ENCODE measurements at regions not wholly inside any gene's neighbourhood (a gene's known extent, or its start where the extent isn't known, plus 50 kb on each side); places are given as distances from the start of the nearest gene placed in this dataset.
A peak's percentile ranks its signal among the peaks of the same experiment; 100 is the strongest.

GRCh38 chr4:163967263-163967662 lies 472.8 kb downstream of the TMA16 start:
- Mint-ChIP-seq H3K4me1 (peaks cover 10% of the 10 kb centered on the region), H3K27me3 (ENCODE audit: low read depth, poor library complexity) (no peaks in the 10 kb centered on the region), H3K9me3 (no peaks in the 10 kb centered on the region), H3K27ac (no peak overlapping the region), H3K4me3 (no peak overlapping the region), H3K36me3 (ENCODE audit: low read depth) (no peaks in the 10 kb centered on the region)
- TF ChIP-seq CTCF (IDR thresholded peaks at IDR 0.05) = no peak
- no peak for DNase-seq

GRCh38 chr4:163967710-163968109 lies 473.2 kb downstream of the TMA16 start:
- no peaks in the 10 kb centered on the region for H3K27me3 Mint-ChIP-seq (ENCODE audit: low read depth, poor library complexity)
- DNase-seq = no peak

GRCh38 chr4:163969291-163969690 lies 474.8 kb downstream of the TMA16 start:
- Mint-ChIP-seq H3K27ac (no peak overlapping the region), H3K36me3 (ENCODE audit: low read depth) (no peaks in the 10 kb centered on the region), H3K4me3 (no peak overlapping the region), H3K27me3 (ENCODE audit: low read depth, poor library complexity) (no peaks in the 10 kb centered on the region), H3K4me1 (peaks cover 10% of the 10 kb centered on the region), H3K9me3 (no peaks in the 10 kb centered on the region)
- TF ChIP-seq CTCF (IDR thresholded peaks at IDR 0.05) = no peak
- no peak for DNase-seq

More at GRCh38 chr4:163967710-163968109, 473.2 kb downstream of the TMA16 start:
- no peak overlapping the region for H3K4me3 Mint-ChIP-seq
- no peak overlapping the region for H3K27ac Mint-ChIP-seq
- peaks cover 10% of the 10 kb centered on the region for H3K4me1 Mint-ChIP-seq
- H3K36me3 Mint-ChIP-seq (ENCODE audit: low read depth) = no peaks in the 10 kb centered on the region
- H3K9me3 Mint-ChIP-seq = no peaks in the 10 kb centered on the region
- TF ChIP-seq CTCF (IDR thresholded peaks at IDR 0.05) = no peak

- DNase-seq = no peak
- no peaks in the 10 kb centered on the region for H3K9me3 Mint-ChIP-seq
- peaks cover 3% of the 10 kb centered on the region for H3K27me3 Mint-ChIP-seq (ENCODE audit: low read depth, poor library complexity)
- no peaks in the 10 kb centered on the region for H3K36me3 Mint-ChIP-seq (ENCODE audit: low read depth)
- H3K27ac Mint-ChIP-seq = no peak overlapping the region
- no peak for TF ChIP-seq CTCF (IDR thresholded peaks at IDR 0.05)
- no peak overlapping the region for H3K4me3 Mint-ChIP-seq
- no peaks in the 10 kb centered on the region for H3K4me1 Mint-ChIP-seq
These were observed 482.1 kb downstream of the TMA16 start for GRCh38 chr4:163976588-163976987.

GRCh38 chr4:163988391-163988790 lies 493.9 kb downstream of the TMA16 start:
- peaks cover 21% of the 10 kb centered on the region for H3K4me1 Mint-ChIP-seq
- H3K27me3 Mint-ChIP-seq (ENCODE audit: low read depth, poor library complexity) = peaks cover 2% of the 10 kb centered on the region
- TF ChIP-seq CTCF (IDR thresholded peaks at IDR 0.05) = no peak
- H3K9me3 Mint-ChIP-seq = no peaks in the 10 kb centered on the region
- no peak for DNase-seq
- no peak overlapping the region for H3K4me3 Mint-ChIP-seq
- peak overlapping the region; percentile 4 for H3K27ac Mint-ChIP-seq
- H3K36me3 Mint-ChIP-seq (ENCODE audit: low read depth) = no peaks in the 10 kb centered on the region

- H3K36me3 Mint-ChIP-seq (ENCODE audit: low read depth) = no peaks in the 10 kb centered on the region
- H3K9me3 Mint-ChIP-seq = no peaks in the 10 kb centered on the region
- H3K4me3 Mint-ChIP-seq = peak overlapping the region; percentile 11
- TF ChIP-seq CTCF (IDR thresholded peaks at IDR 0.05) = no peak
- H3K27ac Mint-ChIP-seq = peak overlapping the region; percentile 28
- DNase-seq = no peak
- peaks cover 21% of the 10 kb centered on the region for H3K4me1 Mint-ChIP-seq
- peaks cover 2% of the 10 kb centered on the region for H3K27me3 Mint-ChIP-seq (ENCODE audit: low read depth, poor library complexity)
These were observed 494.4 kb downstream of the TMA16 start for GRCh38 chr4:163988865-163989264.

Data from nephron progenitor cell (in vitro differentiated cells).